ENCODE measurements at regions not wholly inside any gene's neighbourhood (a gene's known extent, or its start where the extent isn't known, plus 50 kb on each side); places are given as distances from the start of the nearest gene placed in this dataset.

DNA sequence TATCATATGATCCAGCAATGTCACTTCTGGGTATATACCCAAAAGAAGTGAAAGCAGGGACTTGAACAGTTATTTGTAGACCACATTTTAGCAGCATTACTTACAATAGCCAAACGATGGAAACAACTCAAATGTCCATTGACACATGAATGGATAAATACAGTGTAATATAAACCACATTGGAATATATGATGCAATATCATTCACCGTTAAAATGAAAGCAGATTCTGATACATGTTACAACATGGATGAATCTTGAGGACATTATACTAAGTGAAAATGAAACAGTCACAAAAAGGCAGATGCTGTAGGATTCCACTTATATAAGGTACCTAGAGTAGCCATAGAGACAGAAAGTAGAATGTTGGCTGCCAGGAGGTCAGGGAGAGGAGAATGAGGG lies 130.5 kb upstream of the SMAD1 start:
- no peak for TF ChIP-seq CTCF (IDR thresholded peaks at IDR 0.05; ENCODE audit: low read depth, low read length)
- no peak for DNase-seq (ENCODE audit: low read depth in 2 of 2)

DNA sequence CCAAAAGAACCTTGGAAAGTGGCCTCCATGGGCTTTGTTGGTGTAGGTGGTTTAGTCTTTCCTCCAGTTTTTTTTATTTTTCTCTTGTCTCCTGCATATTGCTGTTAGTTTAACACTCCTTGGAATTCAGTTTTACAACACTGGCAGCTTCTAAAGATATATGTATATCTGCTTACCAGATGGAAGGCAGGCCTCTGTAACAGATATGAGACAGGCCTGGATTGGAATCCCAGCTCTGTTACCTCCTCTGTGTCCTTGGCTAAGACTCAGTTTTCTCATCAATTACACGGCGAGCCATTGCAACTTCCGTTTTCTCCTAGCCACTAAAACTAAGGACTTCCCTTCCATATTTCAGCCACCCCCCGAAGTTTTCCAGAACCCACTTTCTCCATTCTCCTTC lies 133.4 kb upstream of the SMAD1 start:
- H3K4me3 ChIP-seq (replicated peaks in 1 of 2; ENCODE audit: low read depth in 2 of 2, low read length in 2 of 2), result no peak overlapping the region
- no peak for TF ChIP-seq CTCF (IDR thresholded peaks at IDR 0.05; ENCODE audit: low read depth, low read length)
- DNase-seq (ENCODE audit: low read depth in 2 of 2), result no peak

More for the DNA sequence above, 130.5 kb upstream of the SMAD1 start:
- H3K4me3 ChIP-seq (replicated peaks in 1 of 2; ENCODE audit: low read depth in 2 of 2, low read length in 2 of 2), result no peak overlapping the region

DNA sequence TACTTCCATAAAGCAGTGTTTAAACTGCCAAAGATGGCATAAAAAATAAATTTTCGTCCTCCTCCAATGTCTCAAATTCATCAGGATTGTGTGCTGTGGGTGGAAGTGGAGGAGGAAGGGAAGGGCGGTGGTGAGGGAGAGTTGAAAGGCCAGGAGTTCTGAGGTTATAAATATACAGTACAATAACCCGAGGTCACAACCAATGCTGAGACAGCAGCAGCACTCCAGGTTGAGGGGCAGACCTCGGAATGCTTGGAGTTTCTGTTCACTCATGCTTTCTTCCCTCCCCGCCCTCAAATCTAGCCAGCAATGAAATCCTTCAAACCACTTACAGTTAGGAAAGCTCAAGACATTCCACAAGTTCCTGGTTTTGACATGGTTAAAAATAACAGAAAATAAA lies 134.0 kb upstream of the SMAD1 start:
- DNase-seq (ENCODE audit: low read depth in 2 of 2), result peak in 1 of 2 donors; percentile 6
- H3K4me3 ChIP-seq (replicated peaks in 1 of 2; ENCODE audit: low read depth in 2 of 2, low read length in 2 of 2), result no peak overlapping the region
- no peak for TF ChIP-seq CTCF (IDR thresholded peaks at IDR 0.05; ENCODE audit: low read depth, low read length)

DNA sequence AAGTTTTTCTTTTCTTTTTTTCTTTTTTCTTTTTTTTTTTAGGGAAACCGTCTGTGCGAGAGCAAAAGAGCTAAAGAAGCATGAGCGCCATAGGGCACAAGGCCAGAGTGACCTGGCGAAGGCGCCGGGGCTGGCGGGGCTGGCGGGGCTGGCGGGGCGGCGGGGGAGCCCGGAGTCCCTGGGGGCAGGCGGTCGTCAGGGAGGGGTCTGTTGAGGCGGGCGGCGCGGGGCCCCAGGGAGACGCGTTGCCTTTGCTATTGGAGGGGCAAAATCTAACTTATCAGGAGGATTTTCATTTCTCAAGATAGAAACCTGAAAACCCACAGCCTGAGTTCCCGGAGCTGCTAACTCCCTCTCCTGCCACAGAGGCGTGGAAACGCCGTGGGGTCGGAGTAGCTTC lies 135.6 kb upstream of the SMAD1 start:
- no peak for DNase-seq (ENCODE audit: low read depth in 2 of 2)
- TF ChIP-seq CTCF (IDR thresholded peaks at IDR 0.05; ENCODE audit: low read depth, low read length), result no peak

GRCh38 chr4:145345401-145345800 lies 136.3 kb upstream of the SMAD1 start:
- TF ChIP-seq CTCF (IDR thresholded peaks at IDR 0.05; ENCODE audit: low read depth, low read length), result no peak
- DNase-seq (ENCODE audit: low read depth in 2 of 2), result peak in 1 of 2 donors; percentile 3

More for the DNA sequence above, 135.6 kb upstream of the SMAD1 start:
- H3K4me3 ChIP-seq (replicated peaks in 1 of 2; ENCODE audit: low read depth in 2 of 2, low read length in 2 of 2), result no peak overlapping the region

GRCh38 chr4:145341381-145341780 lies 140.3 kb upstream of the SMAD1 start:
- no peak overlapping the region for H3K4me3 ChIP-seq (replicated peaks in 1 of 2; ENCODE audit: low read depth in 2 of 2, low read length in 2 of 2)
- no peak for TF ChIP-seq CTCF (IDR thresholded peaks at IDR 0.05; ENCODE audit: low read depth, low read length)
- DNase-seq (ENCODE audit: low read depth in 2 of 2), result no peak

More at GRCh38 chr4:145345401-145345800, 136.3 kb upstream of the SMAD1 start:
- H3K4me3 ChIP-seq (replicated peaks in 1 of 2; ENCODE audit: low read depth in 2 of 2, low read length in 2 of 2), result no peak overlapping the region

- no peak for DNase-seq (ENCODE audit: low read depth in 2 of 2)
- no peak for TF ChIP-seq CTCF (IDR thresholded peaks at IDR 0.05; ENCODE audit: low read depth, low read length)
- H3K4me3 ChIP-seq (replicated peaks in 1 of 2; ENCODE audit: low read depth in 2 of 2, low read length in 2 of 2), result no peak overlapping the region
Observed at GRCh38 chr4:145340071-145340675, 141.5 kb upstream of the SMAD1 start.
